ENCODE measurements at regions not wholly inside any gene's neighbourhood (a gene's known extent, or its start where the extent isn't known, plus 50 kb on each side); places are given as distances from the start of the nearest gene placed in this dataset.

DNA sequence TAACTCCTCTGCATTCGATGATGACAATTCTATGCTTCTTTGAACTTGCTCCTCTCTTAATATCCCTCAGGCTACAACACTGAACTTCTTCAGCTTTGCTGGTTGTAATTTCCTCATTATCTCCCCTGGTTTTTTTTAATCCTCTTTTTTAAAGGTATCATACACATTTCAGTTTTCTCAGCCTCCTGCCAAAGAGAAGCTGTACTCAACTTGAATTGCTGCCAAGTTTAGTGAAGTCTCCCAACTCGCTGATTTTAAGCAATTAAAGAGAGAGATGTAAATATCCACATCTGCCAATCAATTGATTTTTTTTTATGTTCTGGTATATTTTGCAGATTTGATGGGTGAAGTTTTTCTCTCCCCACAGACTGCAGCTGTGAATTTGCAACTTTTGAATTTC, 817.8 kb downstream of the GALC start:
- TF ChIP-seq, protein P1, sequence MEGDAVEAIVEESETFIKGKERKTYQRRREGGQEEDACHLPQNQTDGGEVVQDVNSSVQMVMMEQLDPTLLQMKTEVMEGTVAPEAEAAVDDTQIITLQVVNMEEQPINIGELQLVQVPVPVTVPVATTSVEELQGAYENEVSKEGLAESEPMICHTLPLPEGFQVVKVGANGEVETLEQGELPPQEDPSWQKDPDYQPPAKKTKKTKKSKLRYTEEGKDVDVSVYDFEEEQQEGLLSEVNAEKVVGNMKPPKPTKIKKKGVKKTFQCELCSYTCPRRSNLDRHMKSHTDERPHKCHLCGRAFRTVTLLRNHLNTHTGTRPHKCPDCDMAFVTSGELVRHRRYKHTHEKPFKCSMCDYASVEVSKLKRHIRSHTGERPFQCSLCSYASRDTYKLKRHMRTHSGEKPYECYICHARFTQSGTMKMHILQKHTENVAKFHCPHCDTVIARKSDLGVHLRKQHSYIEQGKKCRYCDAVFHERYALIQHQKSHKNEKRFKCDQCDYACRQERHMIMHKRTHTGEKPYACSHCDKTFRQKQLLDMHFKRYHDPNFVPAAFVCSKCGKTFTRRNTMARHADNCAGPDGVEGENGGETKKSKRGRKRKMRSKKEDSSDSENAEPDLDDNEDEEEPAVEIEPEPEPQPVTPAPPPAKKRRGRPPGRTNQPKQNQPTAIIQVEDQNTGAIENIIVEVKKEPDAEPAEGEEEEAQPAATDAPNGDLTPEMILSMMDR (CRISPR knock-in tag; IDR thresholded peaks at IDR 0.05) = no peak
- TF ChIP-seq SUZ12 (IDR thresholded peaks at IDR 0.05; ENCODE audit: low read depth, low read length) = no peak
- TF ChIP-seq ELF1 (CRISPR knock-in tag; IDR thresholded peaks at IDR 0.05) = no peak
- TF ChIP-seq TAF1 (CRISPR knock-in tag; IDR thresholded peaks at IDR 0.05) = no peak
- no peak for TF ChIP-seq FOXA3 (CRISPR knock-in tag; IDR thresholded peaks at IDR 0.05)
- TF ChIP-seq, protein P2, sequence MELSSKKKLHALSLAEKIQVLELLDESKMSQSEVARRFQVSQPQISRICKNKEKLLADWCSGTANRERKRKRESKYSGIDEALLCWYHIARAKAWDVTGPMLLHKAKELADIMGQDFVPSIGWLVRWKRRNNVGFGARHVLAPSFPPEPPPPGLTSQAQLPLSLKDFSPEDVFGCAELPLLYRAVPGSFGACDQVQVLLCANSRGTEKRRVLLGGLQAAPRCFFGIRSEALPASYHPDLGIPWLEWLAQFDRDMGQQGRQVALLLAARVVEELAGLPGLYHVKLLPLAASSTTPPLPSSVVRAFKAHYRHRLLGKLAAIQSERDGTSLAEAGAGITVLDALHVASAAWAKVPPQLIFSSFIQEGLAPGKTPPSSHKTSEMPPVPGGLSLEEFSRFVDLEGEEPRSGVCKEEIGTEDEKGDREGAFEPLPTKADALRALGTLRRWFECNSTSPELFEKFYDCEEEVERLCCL (CRISPR knock-in tag; IDR thresholded peaks at IDR 0.05; ENCODE audit: borderline replicate concordance) = no peak
- no peak for TF ChIP-seq HDAC2 (CRISPR knock-in tag; IDR thresholded peaks at IDR 0.05)
- TF ChIP-seq, protein P3, sequence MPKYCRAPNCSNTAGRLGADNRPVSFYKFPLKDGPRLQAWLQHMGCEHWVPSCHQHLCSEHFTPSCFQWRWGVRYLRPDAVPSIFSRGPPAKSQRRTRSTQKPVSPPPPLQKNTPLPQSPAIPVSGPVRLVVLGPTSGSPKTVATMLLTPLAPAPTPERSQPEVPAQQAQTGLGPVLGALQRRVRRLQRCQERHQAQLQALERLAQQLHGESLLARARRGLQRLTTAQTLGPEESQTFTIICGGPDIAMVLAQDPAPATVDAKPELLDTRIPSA (CRISPR knock-in tag; IDR thresholded peaks at IDR 0.05; ENCODE audit: borderline replicate concordance) = no peak
- TF ChIP-seq PAWR (CRISPR knock-in tag; IDR thresholded peaks at IDR 0.05; ENCODE audit: borderline replicate concordance) = no peak
- TF ChIP-seq, protein P4, sequence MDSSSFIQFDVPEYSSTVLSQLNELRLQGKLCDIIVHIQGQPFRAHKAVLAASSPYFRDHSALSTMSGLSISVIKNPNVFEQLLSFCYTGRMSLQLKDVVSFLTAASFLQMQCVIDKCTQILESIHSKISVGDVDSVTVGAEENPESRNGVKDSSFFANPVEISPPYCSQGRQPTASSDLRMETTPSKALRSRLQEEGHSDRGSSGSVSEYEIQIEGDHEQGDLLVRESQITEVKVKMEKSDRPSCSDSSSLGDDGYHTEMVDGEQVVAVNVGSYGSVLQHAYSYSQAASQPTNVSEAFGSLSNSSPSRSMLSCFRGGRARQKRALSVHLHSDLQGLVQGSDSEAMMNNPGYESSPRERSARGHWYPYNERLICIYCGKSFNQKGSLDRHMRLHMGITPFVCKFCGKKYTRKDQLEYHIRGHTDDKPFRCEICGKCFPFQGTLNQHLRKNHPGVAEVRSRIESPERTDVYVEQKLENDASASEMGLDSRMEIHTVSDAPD (CRISPR knock-in tag; IDR thresholded peaks at IDR 0.05) = no peak
- TF ChIP-seq ZNF350 (CRISPR knock-in tag; IDR thresholded peaks at IDR 0.05; ENCODE audit: borderline replicate concordance, low read depth) = no peak
- TF ChIP-seq ZNF460 (CRISPR knock-in tag; IDR thresholded peaks at IDR 0.05; ENCODE audit: borderline replicate concordance) = no peak
- TF ChIP-seq TARDBP (CRISPR knock-in tag; IDR thresholded peaks at IDR 0.05) = no peak
